ENCODE measurements at regions not wholly inside any gene's neighbourhood (a gene's known extent, or its start where the extent isn't known, plus 50 kb on each side); places are given as distances from the start of the nearest gene placed in this dataset.

GRCh38 chr9:32334112-32334511, 50.3 kb upstream of the ACO1 start:
- TF ChIP-seq, protein P1, sequence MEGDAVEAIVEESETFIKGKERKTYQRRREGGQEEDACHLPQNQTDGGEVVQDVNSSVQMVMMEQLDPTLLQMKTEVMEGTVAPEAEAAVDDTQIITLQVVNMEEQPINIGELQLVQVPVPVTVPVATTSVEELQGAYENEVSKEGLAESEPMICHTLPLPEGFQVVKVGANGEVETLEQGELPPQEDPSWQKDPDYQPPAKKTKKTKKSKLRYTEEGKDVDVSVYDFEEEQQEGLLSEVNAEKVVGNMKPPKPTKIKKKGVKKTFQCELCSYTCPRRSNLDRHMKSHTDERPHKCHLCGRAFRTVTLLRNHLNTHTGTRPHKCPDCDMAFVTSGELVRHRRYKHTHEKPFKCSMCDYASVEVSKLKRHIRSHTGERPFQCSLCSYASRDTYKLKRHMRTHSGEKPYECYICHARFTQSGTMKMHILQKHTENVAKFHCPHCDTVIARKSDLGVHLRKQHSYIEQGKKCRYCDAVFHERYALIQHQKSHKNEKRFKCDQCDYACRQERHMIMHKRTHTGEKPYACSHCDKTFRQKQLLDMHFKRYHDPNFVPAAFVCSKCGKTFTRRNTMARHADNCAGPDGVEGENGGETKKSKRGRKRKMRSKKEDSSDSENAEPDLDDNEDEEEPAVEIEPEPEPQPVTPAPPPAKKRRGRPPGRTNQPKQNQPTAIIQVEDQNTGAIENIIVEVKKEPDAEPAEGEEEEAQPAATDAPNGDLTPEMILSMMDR (IDR thresholded peaks at IDR 0.05), result no peak
- TF ChIP-seq POLR2A (IDR thresholded peaks at IDR 0.05), result no peak
- no peak for TF ChIP-seq EP300 (IDR thresholded peaks at IDR 0.05)

Data from sigmoid colon (tissue), 4 donors.